ENCODE measurements at regions not wholly inside any gene's neighbourhood (a gene's known extent, or its start where the extent isn't known, plus 50 kb on each side); places are given as distances from the start of the nearest gene placed in this dataset.

GRCh38 chr11:122343210-122343609 is 227.2 kb upstream of the BLID start:
- Histone ChIP-seq H3K4me3 (no peak overlapping the region), H3K27me3 (no peaks in the 10 kb centered on the region), H3K36me3 (no peaks in the 10 kb centered on the region), H3K27ac (peak overlapping the region in 1 of 4 donors; percentile 58), H3K9me3 (no peaks in the 10 kb centered on the region), H3K4me1 (peaks cover 0 to 45% (median 0%) of the 10 kb centered on the region in 4 donors)
- 78 to 82% methylated on average over 3 of the region's 3 CpGs for WGBS, 2 donors
- TF ChIP-seq POLR2A (IDR thresholded peaks at IDR 0.05) (no peak), EP300 (IDR thresholded peaks at IDR 0.05) (no peak), CTCF (IDR thresholded peaks at IDR 0.05) (no peak)
- DNase-seq (ENCODE audit: low spot score in 2 of 2), result no peak

- Histone ChIP-seq H3K27ac (peak overlapping the region in 1 of 4 donors; percentile 5), H3K9me3 (no peaks in the 10 kb centered on the region), H3K36me3 (no peaks in the 10 kb centered on the region), H3K4me3 (no peak overlapping the region), H3K4me1 (peaks cover 0 to 46% (median 0%) of the 10 kb centered on the region in 4 donors), H3K27me3 (no peaks in the 10 kb centered on the region)
- no peak for DNase-seq (ENCODE audit: low spot score in 2 of 2)
- TF ChIP-seq EP300 (IDR thresholded peaks at IDR 0.05) (no peak), CTCF (IDR thresholded peaks at IDR 0.05) (no peak), POLR2A (IDR thresholded peaks at IDR 0.05) (no peak)
- WGBS, 2 donors, result 82 to 85% methylated on average over 4 of the region's 4 CpGs
These were observed 226.2 kb upstream of the BLID start for GRCh38 chr11:122342089-122342744.

GRCh38 chr11:122341477-122341876 is 225.5 kb upstream of the BLID start:
- H3K4me1 ChIP-seq, result peaks cover 0 to 48% (median 0%) of the 10 kb centered on the region in 4 donors
- H3K4me3 ChIP-seq, result no peak overlapping the region
- no peak for TF ChIP-seq POLR2A (IDR thresholded peaks at IDR 0.05)
- no peak for TF ChIP-seq EP300 (IDR thresholded peaks at IDR 0.05)
- no peak for TF ChIP-seq CTCF (IDR thresholded peaks at IDR 0.05)
- 49 to 61% methylated on average over 2 of the region's 2 CpGs for WGBS, 2 donors
- peak overlapping the region in 2 of 4 donors; percentile 5 to 45 for H3K27ac ChIP-seq
- H3K36me3 ChIP-seq, result no peaks in the 10 kb centered on the region
- DNase-seq (ENCODE audit: low spot score in 2 of 2), result no peak
- H3K27me3 ChIP-seq, result no peaks in the 10 kb centered on the region
- no peaks in the 10 kb centered on the region for H3K9me3 ChIP-seq

- Histone ChIP-seq H3K27ac (peak overlapping the region in 2 of 4 donors; percentile 20 to 45), H3K4me1 (peaks cover 0 to 48% (median 0%) of the 10 kb centered on the region in 4 donors), H3K36me3 (no peaks in the 10 kb centered on the region), H3K9me3 (no peaks in the 10 kb centered on the region), H3K27me3 (no peaks in the 10 kb centered on the region), H3K4me3 (no peak overlapping the region)
- WGBS, 2 donors, result 43 to 50% methylated on average over 3 of the region's 3 CpGs
- no peak for DNase-seq (ENCODE audit: low spot score in 2 of 2)
- TF ChIP-seq CTCF (IDR thresholded peaks at IDR 0.05) (no peak), POLR2A (IDR thresholded peaks at IDR 0.05) (no peak), EP300 (IDR thresholded peaks at IDR 0.05) (no peak)
These were observed 224.7 kb upstream of the BLID start for GRCh38 chr11:122340607-122341290.

GRCh38 chr11:122339436-122340060 is 223.5 kb upstream of the BLID start:
- no peaks in the 10 kb centered on the region for H3K27me3 ChIP-seq
- H3K4me1 ChIP-seq, result peaks cover 0 to 53% (median 0%) of the 10 kb centered on the region in 4 donors
- WGBS, 2 donors, result 67 to 80% methylated on average over 2 of the region's 2 CpGs
- H3K27ac ChIP-seq, result no peak overlapping the region
- no peaks in the 10 kb centered on the region for H3K9me3 ChIP-seq
- TF ChIP-seq EP300 (IDR thresholded peaks at IDR 0.05) (no peak), CTCF (IDR thresholded peaks at IDR 0.05) (no peak), POLR2A (IDR thresholded peaks at IDR 0.05) (no peak)
- no peak overlapping the region for H3K4me3 ChIP-seq
- no peak for DNase-seq (ENCODE audit: low spot score in 2 of 2)
- H3K36me3 ChIP-seq, result no peaks in the 10 kb centered on the region

Measured in tibial nerve (tissue), 4 donors.